ENCODE measurements at regions not wholly inside any gene's neighbourhood (a gene's known extent, or its start where the extent isn't known, plus 50 kb on each side); places are given as distances from the start of the nearest gene placed in this dataset.

DNA sequence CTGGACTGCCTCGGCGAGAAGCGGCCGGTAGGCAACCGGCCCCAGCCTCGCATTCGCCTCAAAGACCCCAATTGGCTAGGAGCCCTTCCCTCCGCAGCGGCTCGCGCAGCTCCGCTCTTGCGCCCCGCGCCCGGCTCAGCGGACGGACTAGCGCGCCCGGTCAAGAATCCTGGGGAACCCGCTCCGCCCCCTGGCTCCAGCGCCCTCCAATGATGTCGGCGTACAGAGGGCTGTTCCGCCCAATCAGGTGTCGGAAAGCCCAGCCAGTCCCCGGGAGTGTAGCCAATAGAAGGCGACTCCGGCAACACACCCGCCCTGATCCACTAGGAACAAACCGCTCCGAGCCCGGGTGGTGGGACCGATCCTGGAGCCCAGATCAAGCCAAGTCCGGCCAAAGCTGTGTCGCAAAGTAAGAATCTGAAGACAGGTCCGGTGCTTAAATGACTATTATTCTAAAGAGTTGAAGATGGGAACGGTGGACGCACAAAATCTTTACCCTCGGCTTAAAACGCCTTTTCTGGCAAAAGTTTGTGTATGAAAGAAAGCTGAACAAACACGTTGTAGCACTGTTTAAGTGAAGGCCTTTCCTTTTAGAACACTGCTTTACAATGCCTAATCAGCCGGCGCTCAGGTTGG is 132.2 kb downstream of the OGFRL1 start:
- ATAC-seq (ENCODE audit: low FRiP score) (peak; percentile 100), DNase-seq (ENCODE audit: low spot score) (peak; percentile 82)
- TF ChIP-seq, protein P1, sequence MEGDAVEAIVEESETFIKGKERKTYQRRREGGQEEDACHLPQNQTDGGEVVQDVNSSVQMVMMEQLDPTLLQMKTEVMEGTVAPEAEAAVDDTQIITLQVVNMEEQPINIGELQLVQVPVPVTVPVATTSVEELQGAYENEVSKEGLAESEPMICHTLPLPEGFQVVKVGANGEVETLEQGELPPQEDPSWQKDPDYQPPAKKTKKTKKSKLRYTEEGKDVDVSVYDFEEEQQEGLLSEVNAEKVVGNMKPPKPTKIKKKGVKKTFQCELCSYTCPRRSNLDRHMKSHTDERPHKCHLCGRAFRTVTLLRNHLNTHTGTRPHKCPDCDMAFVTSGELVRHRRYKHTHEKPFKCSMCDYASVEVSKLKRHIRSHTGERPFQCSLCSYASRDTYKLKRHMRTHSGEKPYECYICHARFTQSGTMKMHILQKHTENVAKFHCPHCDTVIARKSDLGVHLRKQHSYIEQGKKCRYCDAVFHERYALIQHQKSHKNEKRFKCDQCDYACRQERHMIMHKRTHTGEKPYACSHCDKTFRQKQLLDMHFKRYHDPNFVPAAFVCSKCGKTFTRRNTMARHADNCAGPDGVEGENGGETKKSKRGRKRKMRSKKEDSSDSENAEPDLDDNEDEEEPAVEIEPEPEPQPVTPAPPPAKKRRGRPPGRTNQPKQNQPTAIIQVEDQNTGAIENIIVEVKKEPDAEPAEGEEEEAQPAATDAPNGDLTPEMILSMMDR (IDR thresholded peaks at IDR 0.05), result no peak

DNA sequence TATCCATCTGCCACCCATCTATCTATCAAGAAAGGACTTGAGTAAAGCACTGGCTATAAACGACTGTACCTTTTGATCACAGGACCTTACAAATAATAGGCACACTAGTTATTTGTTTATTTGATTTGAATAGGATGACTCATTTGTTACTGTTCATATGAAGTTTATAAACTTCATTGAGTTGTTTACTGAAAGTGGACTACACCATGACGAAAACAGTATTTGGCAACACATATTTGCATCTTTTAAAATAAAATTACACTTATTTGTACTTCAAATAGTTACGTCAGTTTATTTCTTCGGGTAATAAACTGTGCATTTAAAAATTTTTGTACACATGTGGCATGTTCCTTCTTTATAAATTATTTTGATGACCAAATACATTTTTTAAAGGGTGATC is 133.0 kb downstream of the OGFRL1 start:
- ATAC-seq (ENCODE audit: low FRiP score) (no peak), DNase-seq (ENCODE audit: low spot score) (no peak)
- TF ChIP-seq, protein P1 (IDR thresholded peaks at IDR 0.05), result no peak

DNA sequence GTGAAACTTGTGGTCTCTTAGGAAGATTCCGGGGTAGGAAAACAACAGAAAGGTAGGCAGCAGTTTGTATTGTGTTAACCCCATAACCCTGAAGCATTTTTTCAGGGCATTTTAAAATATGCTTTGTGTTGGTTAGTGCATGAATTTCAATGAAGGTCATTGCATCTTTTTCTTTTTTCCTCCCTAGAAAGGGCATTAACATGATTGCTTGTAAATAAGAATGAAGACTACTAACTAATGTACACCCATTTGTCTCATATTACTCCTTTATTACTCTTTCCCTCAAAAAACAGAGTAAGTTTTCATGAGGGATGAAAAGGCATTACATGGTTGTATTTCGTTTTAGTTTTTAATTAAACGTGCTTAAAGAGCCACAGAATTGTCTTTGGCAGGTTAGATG is 141.4 kb downstream of the OGFRL1 start:
- DNase-seq (ENCODE audit: low spot score) (no peak), ATAC-seq (ENCODE audit: low FRiP score) (no peak)
- TF ChIP-seq, protein P1 (IDR thresholded peaks at IDR 0.05), result no peak

DNA sequence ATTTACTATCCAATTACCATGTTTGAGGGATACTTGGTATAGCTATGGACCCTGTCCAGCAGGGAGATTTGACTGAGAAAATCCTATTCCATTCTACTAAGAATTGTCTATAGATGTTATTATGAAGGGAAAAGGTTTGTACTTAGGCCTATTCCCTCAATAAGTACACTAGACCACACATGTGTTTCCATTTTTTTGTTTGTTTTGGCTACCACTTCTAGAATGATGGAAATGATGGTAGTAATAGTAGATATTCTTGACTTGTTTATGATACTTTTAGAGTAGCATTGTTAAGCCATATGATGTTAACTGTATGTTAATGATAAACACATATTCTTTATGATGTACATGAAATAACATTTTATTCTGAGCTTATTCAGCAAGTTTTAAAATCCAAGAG is 144.8 kb downstream of the OGFRL1 start:
- DNase-seq (ENCODE audit: low spot score) (no peak), ATAC-seq (ENCODE audit: low FRiP score) (no peak)
- TF ChIP-seq, protein P1 (IDR thresholded peaks at IDR 0.05), result no peak

DNA sequence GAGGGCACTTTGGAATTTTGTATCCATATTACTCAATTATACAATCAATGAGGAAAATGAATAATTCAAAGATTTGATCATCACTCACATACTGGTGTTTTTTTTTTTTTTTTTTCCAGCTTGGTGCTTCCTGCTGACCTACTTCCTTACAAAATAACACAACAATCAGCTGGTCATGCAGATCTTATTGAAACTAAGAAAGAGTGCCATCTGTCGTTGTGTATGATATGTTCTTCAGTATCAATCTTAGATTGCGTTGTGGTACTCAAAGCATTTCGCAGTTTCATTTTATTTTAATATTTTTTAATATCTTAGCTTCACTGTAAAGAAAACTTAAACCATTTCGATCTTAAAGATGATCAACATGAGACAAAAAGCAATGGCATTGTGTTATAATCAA is 155.6 kb downstream of the OGFRL1 start:
- TF ChIP-seq, protein P1 (IDR thresholded peaks at IDR 0.05), result no peak
- ATAC-seq (ENCODE audit: low FRiP score) (no peak), DNase-seq (ENCODE audit: low spot score) (no peak)

DNA sequence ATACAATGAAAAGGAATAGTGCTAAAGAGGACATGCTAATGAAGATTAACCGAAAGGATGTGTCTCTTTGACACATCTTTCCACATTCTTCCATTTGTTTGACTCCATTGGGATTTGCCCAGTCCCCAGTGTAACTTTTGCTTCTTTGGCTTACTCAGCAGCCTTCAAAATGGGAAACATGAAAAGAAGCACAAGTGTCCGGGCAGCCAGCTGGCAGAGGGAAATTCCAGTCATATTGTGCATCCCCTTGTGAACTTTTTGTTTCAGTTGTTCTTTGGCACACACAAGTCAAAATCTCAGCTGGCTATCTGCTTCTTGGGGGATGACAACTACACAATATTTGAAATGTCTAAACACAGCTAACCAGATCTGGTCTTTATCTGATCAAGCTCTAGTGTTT is 157.4 kb downstream of the OGFRL1 start:
- TF ChIP-seq, protein P1 (IDR thresholded peaks at IDR 0.05), result no peak
- DNase-seq (ENCODE audit: low spot score) (no peak), ATAC-seq (ENCODE audit: low FRiP score) (no peak)

DNA sequence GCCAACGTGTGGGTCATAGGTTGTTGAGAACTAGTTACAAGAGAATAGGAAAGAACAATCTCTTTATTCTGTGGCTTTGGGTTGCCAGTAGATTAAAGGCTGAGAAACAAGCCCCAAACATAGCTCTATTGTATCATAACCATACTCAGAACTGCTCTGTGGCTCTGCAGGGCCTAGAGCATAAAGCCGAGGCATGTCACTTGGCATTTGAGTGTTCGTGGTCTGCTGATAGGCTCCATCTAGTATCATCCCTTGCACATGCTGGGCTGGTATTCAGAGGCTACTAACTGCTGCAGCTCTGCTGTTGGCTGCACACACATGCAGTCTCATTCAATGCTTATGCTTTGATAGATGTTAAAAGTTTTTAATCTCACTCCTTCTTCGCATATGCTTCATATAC is 157.9 kb downstream of the OGFRL1 start:
- ATAC-seq (ENCODE audit: low FRiP score), result no peak
- TF ChIP-seq, protein P1 (IDR thresholded peaks at IDR 0.05), result no peak
- DNase-seq (ENCODE audit: low spot score), result no peak
